ENCODE measurements at regions not wholly inside any gene's neighbourhood (a gene's known extent, or its start where the extent isn't known, plus 50 kb on each side); places are given as distances from the start of the nearest gene placed in this dataset.

DNA sequence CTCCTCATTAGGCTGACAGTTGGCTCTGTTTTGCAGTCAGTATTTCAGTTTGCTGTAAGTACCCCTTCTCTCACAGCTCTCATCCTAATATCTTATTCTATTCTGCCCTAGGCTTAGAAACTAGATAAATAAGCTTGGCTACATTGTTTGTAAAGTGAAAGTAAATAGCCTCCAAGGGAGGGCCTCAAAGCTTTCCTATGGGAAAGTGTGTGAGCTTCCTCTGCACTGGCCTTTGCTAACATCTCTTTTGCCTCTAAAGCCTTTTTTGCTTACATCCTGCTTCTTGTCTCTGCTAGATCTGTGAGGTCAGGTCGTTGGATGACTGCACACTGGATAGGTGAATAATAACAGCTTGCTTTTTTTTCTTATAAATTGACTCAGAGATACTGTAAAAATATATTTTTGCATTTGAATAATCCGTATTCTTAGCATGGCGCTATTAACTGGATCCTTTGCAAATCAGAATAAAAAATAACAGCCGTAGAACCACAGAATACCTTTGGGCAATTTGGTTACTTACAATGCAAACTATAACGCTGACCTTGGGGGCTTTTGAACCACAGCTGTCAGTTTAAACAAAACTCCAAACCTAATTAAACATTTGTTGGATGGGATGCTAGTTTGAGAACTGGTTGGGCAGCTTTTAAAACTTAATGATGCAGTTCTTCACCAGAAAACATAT is 55.1 kb downstream of the TTC6 start (continued):
- TF ChIP-seq MLX (CRISPR knock-in tag; IDR thresholded peaks at IDR 0.05) (no peak), ZNF547 (CRISPR knock-in tag; IDR thresholded peaks at IDR 0.05) (0 out of 2 replicates have a peak, but pooled peaks have one; percentile 41), ZBTB14 (CRISPR knock-in tag; IDR thresholded peaks at IDR 0.05) (no peak), AHDC1 (CRISPR knock-in tag; IDR thresholded peaks at IDR 0.05; ENCODE audit: borderline replicate concordance) (peak; percentile 92; the same call in 1 of the 2 replicates), ZNF607 (CRISPR knock-in tag; IDR thresholded peaks at IDR 0.05; ENCODE audit: borderline replicate concordance) (peak; percentile 39; the same call in 1 of the 2 replicates), ARNTL (CRISPR knock-in tag; IDR thresholded peaks at IDR 0.05) (no peak), ZFX (CRISPR knock-in tag; IDR thresholded peaks at IDR 0.05; ENCODE audit: low read depth) (peak; percentile 47; the same call in 1 of the 2 replicates), EZH2 (conservative IDR thresholded peaks at IDR 0.05; ENCODE audit: low read depth, low read length) (no peak), SP5 (CRISPR knock-in tag; IDR thresholded peaks at IDR 0.05; ENCODE audit: borderline replicate concordance, low read depth) (0 out of 2 replicates have a peak, but pooled peaks have one; percentile 12), NFKBIZ (CRISPR knock-in tag; IDR thresholded peaks at IDR 0.05) (0 out of 2 replicates have a peak, but pooled peaks have one; percentile 55), THAP9 (CRISPR knock-in tag; IDR thresholded peaks at IDR 0.05; ENCODE audit: borderline replicate concordance) (no peak), MXD3 (CRISPR knock-in tag; IDR thresholded peaks at IDR 0.05) (no peak), NR2F2 (IDR thresholded peaks at IDR 0.05; ENCODE audit: borderline replicate concordance, low read depth) (0 out of 2 replicates have a peak, but pooled peaks have one; percentile 30), HOXD1 (CRISPR knock-in tag; IDR thresholded peaks at IDR 0.05) (no peak), FOXA3 (CRISPR knock-in tag; IDR thresholded peaks at IDR 0.05) (peak; percentile 90), MAF1 (CRISPR knock-in tag; IDR thresholded peaks at IDR 0.05; ENCODE audit: borderline replicate concordance) (no peak), BORCS8-MEF2B (CRISPR knock-in tag; IDR thresholded peaks at IDR 0.05) (no peak), FOSL2 (CRISPR knock-in tag; IDR thresholded peaks at IDR 0.05) (0 out of 2 replicates have a peak, but pooled peaks have one; percentile 23)
